HL-60 (cell line): ENCODE measurements at regions not wholly inside any gene's neighbourhood (a gene's known extent, or its start where the extent isn't known, plus 50 kb on each side); places are given as distances from the start of the nearest gene placed in this dataset.

Experiments used
- CTCF ChIP-seq: IDR thresholded peaks from one replicate; pipeline ENCODE4 v1.5.1; 2011; ENCODE audit warnings: low read length, control low read depth, inconsistent platforms; ENCODE audit not compliant: insufficient read depth
- GABPA ChIP-seq: IDR thresholded peaks from 2 replicates; pipeline ENCODE4 v1.6.1; 2012; ENCODE audit warnings: low read depth
- POLR2AphosphoS5 ChIP-seq: IDR thresholded peaks from 2 replicates; pipeline ENCODE4 v1.6.1; 2012; ENCODE audit warnings: low read depth
- TF ChIP-seq, protein P1 (sequence below): IDR thresholded peaks from 2 replicates; pipeline ENCODE4 v1.6.1; 2012; ENCODE audit warnings: low read depth; ENCODE audit not compliant: insufficient replicate concordance

- TF ChIP-seq CTCF (no peak), POLR2AphosphoS5 (no peak), GABPA (no peak)
- TF ChIP-seq, protein P1, sequence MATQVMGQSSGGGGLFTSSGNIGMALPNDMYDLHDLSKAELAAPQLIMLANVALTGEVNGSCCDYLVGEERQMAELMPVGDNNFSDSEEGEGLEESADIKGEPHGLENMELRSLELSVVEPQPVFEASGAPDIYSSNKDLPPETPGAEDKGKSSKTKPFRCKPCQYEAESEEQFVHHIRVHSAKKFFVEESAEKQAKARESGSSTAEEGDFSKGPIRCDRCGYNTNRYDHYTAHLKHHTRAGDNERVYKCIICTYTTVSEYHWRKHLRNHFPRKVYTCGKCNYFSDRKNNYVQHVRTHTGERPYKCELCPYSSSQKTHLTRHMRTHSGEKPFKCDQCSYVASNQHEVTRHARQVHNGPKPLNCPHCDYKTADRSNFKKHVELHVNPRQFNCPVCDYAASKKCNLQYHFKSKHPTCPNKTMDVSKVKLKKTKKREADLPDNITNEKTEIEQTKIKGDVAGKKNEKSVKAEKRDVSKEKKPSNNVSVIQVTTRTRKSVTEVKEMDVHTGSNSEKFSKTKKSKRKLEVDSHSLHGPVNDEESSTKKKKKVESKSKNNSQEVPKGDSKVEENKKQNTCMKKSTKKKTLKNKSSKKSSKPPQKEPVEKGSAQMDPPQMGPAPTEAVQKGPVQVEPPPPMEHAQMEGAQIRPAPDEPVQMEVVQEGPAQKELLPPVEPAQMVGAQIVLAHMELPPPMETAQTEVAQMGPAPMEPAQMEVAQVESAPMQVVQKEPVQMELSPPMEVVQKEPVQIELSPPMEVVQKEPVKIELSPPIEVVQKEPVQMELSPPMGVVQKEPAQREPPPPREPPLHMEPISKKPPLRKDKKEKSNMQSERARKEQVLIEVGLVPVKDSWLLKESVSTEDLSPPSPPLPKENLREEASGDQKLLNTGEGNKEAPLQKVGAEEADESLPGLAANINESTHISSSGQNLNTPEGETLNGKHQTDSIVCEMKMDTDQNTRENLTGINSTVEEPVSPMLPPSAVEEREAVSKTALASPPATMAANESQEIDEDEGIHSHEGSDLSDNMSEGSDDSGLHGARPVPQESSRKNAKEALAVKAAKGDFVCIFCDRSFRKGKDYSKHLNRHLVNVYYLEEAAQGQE, result no peak
Observed at GRCh38 chr2:16777123-16777870, 111.7 kb upstream of the CYRIA start.
